DMS53 treated with DMSO at 0.1 percent for 48 hours (cell line): ENCODE measurements at regions not wholly inside any gene's neighbourhood (a gene's known extent, or its start where the extent isn't known, plus 50 kb on each side); places are given as distances from the start of the nearest gene placed in this dataset.

Experiments
- DNase-seq: peaks from one replicate; lab custom pipeline; 2025; ENCODE audit not compliant: unreplicated experiment; lab: John Stamatoyannopoulos, UW

DNA sequence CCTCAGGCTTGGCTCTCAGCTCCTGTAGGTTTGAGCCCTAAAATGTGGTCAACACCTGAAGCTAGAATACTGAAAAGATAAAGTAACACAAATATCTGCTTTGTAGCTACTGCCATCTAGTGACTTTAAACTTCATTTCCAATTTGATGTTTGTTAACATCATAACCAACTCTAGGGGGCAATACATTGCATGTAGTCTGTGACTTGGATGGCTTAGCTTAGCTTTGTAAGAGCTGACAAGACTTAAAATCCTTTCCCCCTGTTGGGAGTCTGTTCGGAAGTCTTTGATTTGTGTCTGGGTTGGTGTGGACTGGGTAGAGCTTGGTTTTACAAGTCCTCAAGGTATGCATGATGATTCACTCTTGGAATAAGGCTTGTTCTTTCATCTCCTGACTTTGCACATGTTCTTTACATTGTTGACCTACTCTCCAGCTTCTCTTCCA lies 51.7 kb downstream of the SCN11A start:
- peak; percentile 21 for DNase-seq

DNA sequence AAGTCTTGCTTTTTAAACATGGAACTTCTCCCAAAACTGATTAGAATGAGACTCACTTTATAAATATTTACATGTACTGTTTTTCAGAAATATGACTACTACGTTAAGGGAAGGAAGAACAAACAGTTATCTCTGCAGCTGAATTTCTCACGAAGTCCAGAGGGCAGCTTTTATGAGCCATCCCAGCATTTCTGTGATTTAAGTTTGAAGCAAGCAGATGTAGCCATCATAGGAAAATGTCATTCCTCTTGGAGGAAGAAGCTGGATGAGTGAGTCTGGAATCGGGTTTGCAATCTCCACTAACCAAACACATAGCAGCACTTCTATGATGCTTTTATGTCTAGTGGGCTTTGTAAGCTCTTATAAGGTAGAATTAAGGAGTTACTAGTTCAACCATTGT lies 53.7 kb downstream of the SCN11A start:
- no peak for DNase-seq

DNA sequence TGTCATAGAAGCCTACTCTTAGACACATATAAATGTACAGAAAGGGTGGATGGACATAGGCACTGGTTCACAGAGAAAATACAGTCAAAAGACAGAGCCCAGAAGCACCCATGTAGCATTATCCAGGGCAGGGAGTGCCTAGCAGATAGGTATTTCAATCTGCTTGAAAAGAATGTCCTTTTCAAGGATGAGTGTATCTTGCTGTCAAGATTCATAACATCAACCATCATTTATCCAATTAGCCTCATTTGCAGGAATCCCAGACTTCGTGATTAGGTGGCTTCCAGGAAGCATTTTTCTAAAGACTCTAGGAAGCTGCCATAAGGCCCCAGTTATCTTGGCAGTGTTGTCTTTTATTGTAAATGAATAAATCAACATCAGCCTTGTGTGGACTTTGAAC lies 55.6 kb downstream of the SCN11A start:
- no peak for DNase-seq

DNA sequence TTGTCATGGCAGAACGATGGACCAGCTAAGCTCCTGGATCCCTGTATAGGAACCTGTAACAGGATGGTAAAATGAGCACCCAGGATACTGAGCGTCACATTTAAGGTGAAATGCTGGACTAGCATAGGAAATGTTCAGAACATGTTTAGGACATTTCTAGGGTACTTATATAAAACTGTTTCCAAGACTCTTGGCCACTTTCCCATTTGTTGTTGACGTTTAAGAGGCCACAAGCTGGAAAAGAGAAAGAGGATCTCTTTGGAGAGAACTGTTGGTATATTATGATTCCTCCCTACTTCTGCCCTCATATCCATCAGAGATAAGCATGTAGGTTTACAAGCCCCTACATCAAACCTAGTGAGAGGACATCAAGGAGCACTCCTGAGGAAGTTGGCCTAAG lies 57.5 kb downstream of the SCN11A start:
- no peak for DNase-seq

DNA sequence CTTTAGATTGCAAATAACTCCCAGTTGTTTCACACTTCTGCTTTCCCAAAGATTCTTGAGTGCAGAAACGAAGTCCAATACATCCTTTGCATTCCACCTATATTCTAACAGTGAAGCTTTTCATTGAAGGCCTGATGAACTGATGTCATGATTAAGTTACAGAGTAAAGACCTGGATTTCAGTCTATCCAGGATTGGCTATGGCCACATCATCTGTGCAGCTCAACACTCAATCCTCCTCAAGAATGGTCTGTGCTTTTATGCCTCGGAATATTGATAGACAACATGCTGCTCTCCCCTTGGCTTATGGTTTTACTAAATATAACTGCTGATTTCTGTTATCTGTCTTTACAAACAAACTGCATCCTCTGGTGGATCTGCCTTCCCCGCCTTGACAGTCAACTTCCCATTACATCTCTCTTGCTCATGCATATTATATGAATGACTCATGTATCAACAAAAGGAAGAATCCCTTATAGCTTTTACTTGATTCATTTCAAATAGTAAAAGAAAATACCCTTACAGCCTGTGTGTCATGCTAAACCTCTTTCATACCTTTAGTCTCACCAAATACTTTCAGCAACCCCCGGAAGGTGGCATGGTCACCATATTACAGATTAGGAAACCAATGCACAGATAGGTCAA lies 59.5 kb downstream of the SCN11A start:
- DNase-seq: no peak

DNA sequence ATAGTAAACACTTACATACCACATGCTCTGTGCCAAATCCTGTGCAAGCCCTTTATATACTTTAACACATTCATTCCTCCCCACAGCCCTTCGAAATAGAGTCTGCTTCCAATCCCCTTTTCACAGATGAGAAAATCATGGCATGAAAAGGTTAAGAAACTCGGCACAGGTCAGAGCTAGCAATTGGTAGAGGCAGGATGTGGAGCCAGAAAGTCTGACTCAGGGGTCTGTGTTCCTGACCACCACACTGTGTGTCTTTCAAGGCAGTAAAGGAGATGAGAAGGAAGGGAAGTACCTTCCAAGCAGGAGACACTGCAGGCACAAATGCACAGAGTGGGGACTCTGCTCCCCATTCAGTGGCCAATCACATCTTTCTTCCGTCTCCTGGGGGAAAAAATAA lies 61.1 kb downstream of the SCN11A start:
- DNase-seq: no peak

DNA sequence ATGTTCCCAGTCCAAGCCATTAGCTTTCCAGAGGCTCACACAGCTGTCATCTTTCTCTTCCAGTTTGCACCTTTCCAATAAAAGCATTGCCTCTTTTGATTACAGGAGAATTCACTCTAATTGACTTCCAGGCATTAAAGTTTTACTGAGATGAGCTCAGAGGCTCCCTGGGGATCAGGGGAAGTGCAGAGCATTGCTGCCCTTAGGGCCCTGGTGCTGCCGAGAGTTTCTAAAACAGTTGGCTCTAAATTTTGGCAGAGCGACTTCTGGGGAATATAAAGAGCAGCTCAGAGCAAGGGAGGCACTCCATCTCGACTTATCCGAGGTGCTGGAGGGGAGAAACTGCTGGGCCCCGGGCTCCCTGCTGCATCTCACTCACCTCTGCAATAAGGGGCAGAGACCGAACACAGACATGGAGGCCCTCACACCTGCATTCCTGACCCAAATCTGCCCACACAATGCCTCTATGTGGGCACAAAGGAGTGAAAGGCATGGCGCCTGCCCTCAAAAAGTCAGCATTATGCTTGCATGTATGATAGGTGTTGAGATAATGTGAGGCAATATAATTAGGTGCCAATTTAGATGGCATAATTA lies 61.7 kb downstream of the SCN11A start:
- no peak for DNase-seq

DNA sequence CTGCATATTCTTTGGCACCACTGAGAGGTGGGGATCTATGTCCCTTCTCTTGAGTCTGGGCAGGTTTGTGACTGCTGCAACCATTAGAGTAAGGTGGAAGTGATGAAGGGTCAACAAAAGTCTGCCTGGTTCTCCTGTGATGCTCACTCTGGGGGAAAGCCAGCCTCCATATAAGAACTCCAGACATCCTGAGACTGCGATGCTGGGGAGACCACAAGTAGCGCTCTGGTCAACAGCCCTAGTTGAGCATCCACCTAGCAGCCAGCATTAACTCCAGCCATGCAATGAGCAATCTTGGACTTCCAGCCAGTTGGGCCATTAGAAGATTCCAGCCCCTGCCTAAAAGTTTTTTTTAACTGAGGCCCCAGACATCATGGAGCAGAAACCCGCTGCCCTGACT lies 62.8 kb downstream of the SCN11A start:
- no peak for DNase-seq

DNA sequence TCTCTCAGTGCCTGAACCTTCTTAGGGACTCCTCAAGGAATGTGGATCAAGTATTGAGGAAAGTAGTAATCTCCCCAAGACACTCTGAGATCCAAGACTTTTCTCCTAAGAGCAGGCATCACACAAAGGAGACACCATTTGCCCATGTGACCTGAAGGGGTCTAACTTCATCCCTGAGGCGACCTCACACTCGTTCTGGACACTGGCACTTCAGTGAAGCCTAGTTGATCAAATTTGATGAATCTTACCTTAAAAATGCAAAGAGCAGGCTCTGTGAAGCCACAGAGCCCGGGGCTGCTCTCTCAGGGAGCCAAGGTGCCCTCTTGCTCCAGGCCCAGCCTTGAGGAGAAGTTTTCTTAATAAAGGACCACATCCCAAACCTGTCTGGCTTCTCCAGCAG lies 64.3 kb downstream of the SCN11A start:
- no peak for DNase-seq

DNA sequence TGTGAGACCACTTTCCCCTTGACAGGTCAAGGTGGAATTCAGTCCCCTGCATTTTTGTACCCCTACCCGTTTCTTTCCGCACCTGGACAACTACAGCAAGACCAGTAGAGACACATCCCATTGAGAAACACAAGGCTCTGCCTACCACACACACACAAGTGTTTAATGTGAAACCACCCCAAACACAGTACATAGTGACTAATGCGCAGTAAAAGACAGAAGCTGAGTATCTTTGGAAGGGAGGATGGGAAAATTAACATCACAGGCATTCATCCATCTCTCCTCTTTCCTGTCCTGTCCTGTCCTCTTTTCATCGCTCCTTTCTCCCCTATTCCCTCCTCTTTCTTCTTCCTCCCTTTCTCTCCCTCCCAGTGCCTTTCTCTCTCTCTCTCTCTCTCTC lies 64.8 kb downstream of the SCN11A start:
- no peak for DNase-seq

DNA sequence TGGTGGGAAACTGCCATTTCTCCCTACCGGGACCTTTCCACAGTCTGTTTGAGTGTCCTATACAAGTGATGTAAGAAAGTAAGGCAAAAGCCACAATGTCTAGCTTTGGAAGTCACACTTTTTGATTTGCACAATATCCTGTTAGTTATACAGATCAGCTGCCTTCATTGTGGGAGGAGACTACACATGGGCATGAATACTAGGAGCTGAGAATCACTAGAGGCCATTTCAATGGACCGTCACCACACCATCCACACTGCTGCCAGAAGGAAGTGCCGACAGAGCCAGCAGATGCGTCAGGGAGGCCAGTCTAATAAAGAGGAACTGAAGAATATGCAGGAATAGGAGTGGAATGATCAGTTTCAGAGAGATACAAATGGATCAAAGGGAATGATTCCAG lies 65.8 kb downstream of the SCN11A start:
- no peak for DNase-seq

DNA sequence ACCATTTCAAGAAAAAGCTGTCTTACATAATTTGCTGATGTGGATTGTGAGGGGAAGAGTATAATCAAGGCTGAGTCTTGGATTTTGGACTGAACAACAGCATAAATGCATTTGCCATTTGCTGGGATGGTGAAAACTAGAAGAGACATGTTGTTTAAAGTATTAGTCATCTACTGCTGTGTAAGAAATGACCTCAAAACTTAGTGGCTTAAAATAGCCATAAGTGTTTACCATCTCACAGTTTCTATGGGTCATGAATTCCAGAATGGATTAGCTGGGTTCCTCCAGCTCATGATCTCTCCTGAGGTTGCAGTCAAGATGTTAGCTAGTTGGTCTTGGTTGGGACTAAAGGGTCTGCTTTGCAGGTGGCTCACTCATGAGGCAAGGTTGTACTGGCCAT lies 66.2 kb downstream of the SCN11A start:
- DNase-seq: no peak

DNA sequence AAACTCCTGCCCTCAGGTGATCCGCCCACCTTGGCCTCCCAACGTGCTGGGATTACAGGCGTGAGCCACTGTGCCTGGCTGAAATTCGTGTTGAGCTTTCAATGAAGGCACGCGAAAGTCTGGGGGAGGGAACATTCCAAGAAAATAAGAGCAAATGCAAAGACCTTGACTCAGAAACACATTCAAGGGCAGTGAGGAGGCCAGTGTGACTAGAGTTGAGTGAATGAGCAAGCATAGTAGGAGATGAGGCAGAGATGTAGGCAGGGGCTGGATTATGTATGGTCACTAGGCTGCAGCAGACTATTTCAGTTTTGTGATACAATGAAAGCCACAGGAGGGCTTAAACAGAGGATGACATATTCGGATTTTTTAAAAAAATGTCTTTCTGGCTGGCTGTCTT lies 67.0 kb downstream of the SCN11A start:
- no peak for DNase-seq

DNA sequence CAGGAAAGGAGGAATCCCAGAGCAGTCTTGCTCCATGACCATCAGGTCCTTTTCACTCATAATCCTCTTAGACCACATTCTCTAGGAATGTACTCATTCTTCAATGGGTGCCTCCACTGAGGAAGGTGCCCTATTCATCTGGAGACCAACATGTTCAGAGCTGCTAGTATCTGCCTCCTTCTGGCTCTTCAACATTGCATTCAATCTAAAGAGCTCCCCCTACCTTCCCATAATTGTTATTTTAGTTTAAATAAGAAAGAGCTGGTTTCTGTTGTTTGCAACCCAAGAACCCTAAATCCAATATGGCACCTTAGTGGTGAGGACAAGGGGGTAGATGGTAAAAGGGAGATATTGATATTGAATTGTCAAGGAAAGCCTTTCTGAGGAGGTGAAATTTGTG lies 67.6 kb downstream of the SCN11A start:
- no peak for DNase-seq

DNA sequence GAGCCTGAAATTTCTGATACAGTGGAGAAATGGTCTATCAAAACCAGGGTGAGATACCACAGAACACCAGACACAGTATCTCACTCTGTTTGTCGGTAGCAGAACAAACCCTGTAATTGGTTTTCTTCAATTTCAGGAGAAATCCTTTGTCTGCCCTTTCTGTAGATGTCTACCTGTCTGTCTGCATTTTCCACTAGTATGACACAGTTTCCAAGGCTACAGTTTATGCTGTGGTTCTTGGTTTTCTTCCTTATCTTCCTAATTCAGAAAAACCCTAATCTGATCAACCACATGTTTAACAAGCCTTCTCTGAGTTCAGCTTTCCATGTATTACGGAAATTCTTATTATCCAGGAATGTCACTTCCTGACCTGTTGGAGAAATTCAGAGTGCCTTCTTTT lies 70.8 kb downstream of the SCN11A start:
- DNase-seq: no peak

DNA sequence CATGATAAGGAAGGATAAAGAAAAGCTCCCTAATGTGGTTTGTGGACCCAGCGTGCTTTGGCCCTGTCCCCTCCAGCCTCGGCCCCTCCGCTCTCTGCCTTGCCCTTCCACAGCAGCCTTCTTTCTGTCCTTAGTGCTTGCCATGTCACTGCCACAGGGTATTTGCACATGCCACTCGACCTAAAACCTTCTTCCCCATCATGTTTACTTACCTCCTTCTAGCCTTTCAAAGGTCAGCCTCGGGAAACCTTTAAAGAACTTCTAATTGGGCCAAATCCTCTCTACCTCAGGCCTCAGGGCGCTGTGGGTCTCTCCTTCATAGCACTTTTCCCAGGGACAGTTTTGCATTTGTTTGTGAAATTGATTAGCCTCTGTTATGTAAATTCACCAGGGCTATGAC lies 73.0 kb downstream of the SCN11A start:
- DNase-seq: no peak

DNA sequence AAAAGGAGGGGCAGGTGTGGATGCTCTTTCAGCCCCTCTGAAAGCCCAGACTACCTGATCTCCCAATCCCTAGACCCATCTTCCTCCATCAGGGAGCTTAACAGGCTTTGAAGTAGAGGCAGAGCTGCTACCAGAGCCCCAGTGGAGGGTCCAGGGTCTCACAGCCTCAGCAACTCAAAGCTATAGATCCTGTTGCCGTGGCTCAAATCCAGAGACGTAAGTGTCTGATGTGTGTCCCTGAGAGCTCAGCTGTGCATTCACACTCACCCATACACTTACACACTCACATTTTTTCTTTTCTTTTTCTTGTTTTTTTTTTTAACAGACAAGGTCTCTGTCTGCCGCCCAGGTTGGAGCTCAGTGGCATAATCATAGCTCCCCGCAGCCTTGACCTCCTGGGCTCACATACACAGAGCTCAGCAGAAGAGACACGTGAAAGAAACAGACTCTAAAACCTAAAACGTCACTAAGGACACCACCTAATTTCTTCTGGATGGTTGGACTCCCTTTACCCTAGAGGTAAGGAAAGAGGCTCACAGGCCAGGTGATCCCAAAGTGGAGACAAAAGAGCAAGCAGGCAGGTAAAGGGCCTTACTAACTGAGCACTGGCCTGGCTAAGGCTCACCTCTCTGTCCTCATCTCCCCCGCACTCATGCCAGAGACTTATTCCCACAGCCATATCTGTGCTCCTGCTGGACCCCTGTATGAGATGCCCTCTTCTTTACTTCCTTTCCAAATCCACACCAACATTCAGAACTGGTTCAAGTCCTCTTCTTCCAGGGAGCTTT lies 80.7 kb downstream of the SCN11A start:
- no peak for DNase-seq

DNA sequence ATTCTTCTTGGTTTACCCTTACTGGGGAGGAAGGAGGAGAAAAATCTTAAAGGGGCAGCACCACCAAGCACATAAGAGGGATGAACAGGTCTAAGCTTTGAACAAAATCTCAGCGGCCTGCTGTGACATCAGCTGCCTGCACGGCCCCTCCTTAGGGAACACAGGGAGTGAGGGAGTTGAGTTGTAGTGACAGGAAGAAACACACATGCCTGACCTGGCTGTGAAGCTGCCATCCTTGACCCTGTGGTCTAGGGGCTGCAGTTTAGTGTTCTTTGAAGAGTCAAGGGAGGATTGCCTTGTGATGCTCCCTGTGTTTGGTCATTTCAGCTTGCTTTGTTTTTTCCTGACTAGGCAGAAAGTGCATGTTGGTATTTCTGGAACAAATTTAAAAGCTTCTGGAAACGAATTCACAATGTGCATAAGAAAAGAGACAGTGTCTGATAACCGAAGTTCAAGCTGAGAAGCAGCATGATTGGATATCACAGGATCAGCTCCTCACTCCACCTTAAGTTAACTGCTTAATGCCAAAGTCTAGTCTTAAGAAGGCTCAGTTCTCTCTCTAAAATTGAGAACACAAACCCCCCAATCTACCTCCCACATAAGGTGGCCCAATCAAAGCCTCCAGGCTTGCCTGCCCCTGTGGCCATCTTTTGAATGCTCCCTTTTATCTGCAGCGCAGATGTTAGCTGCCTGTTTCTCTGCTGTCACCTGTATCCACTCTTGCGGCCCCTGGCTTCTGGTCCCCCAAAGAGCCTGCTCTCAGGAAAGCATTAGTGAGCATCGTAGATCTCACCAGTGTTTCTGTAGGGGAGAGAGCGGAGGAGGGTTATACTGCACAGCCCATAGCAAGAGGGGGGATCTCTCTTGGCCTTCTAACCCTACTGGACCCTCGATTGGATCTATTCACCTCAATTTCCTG lies 82.2 kb downstream of the SCN11A start:
- DNase-seq: no peak

DNA sequence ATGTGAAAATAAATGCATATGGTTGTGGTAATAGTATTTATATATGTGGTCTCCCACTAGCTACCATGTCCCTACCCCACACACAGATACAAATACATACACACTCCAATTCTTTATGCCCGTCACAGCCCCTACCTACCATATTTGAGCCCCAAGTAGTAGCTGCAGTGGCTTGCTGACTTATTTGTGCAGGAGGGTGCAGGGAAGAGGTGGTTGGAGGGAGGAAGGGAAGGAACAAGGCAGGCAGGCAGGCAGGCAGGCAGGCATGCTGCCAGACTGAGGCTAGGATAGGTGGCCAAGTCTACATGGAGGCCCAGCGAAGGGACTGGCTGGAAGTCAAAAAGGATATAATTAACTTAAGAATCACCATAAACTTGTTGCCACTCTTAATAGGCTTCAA lies 82.9 kb downstream of the SCN11A start:
- no peak for DNase-seq

DNA sequence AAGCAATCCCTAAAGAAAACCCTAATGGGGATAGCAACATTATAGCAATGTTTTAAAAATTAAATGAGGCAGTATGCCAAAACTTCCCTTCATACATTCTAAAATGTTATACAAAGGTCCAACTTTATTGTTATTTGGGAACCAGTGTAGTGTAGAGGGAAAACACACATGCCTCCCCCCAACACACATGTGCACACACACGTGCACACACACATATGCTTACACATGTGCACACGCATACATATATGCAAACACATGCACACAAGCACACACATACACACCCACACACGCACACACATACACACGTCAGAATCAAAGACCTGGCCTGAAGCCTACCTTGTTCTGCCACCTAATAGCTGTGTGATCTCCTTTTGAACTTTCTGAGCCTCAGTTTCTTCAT lies 83.3 kb downstream of the SCN11A start:
- DNase-seq: no peak

DNA sequence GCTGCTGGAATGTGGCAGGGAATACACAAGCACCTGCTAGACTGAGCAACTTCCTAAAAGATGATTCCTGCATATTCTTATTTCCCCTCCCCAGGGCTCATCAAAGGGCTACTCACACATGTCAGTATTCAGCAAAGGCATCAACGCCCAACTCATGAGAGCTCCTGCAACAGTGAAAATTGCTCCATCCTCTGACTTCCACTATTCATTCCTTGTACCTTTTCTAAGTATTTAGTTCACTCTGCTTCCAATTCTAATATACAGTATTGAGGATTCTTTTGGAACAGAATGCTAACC lies 84.1 kb downstream of the SCN11A start:
- no peak for DNase-seq
